ENCODE measurements at regions not wholly inside any gene's neighbourhood (a gene's known extent, or its start where the extent isn't known, plus 50 kb on each side); places are given as distances from the start of the nearest gene placed in this dataset.

- no peak for DNase-seq
- Mint-ChIP-seq H3K4me3 (no peak overlapping the region), H3K27ac (no peak overlapping the region), H3K36me3 (ENCODE audit: low read depth) (no peaks in the 10 kb centered on the region), H3K9me3 (peaks cover 9% of the 10 kb centered on the region), H3K27me3 (ENCODE audit: insufficient read depth) (no peaks in the 10 kb centered on the region), H3K4me1 (no peaks in the 10 kb centered on the region)
- no peak for TF ChIP-seq CTCF (conservative IDR thresholded peaks at IDR 0.05)
- Histone ChIP-seq H3K9me3 (ENCODE audit: control insufficient read depth, low read length) (no peaks in the 10 kb centered on the region), H3K27ac (ENCODE audit: low read depth, low read length) (no peak overlapping the region), H3K4me1 (ENCODE audit: control insufficient read depth, insufficient read depth, low read length) (no peaks in the 10 kb centered on the region), H3K36me3 (ENCODE audit: control insufficient read depth, insufficient read depth, low read length) (no peaks in the 10 kb centered on the region), H3K9ac (ENCODE audit: extremely low read depth, low read length, poor library complexity, severe bottlenecking) (no peak overlapping the region), H3K4me3 (ENCODE audit: low read length) (no peak overlapping the region), H3K27me3 (ENCODE audit: control insufficient read depth, insufficient read depth, low read length, poor library complexity, severe bottlenecking) (no peaks in the 10 kb centered on the region)
- WGBS, 2 experiments (ENCODE audit: insufficient coverage in 1 of 2, insufficient read length in 1 of 2): 94 to 100% methylated on average over 2 of the region's 3 CpGs
These were observed 56.2 kb upstream of the ETV1 start for GRCh38 chr7:14045651-14046050.

- 96 to 97% methylated on average over 4 to 5 of the region's 5 CpGs for WGBS, 2 experiments (ENCODE audit: insufficient coverage in 1 of 2, insufficient read length in 1 of 2)
- H3K9ac ChIP-seq (ENCODE audit: extremely low read depth, low read length, poor library complexity, severe bottlenecking): no peak overlapping the region
- no peaks in the 10 kb centered on the region for H3K27me3 ChIP-seq (ENCODE audit: control insufficient read depth, insufficient read depth, low read length, poor library complexity, severe bottlenecking)
- H3K27me3 Mint-ChIP-seq (ENCODE audit: insufficient read depth): no peaks in the 10 kb centered on the region
- H3K4me1 Mint-ChIP-seq: no peaks in the 10 kb centered on the region
- no peaks in the 10 kb centered on the region for H3K36me3 Mint-ChIP-seq (ENCODE audit: low read depth)
- no peak overlapping the region for H3K27ac Mint-ChIP-seq
- no peak overlapping the region for H3K4me3 ChIP-seq (ENCODE audit: low read length)
- H3K4me1 ChIP-seq (ENCODE audit: control insufficient read depth, insufficient read depth, low read length): no peaks in the 10 kb centered on the region
- no peaks in the 10 kb centered on the region for H3K36me3 ChIP-seq (ENCODE audit: control insufficient read depth, insufficient read depth, low read length)
- TF ChIP-seq CTCF (conservative IDR thresholded peaks at IDR 0.05): no peak
- peaks cover 9% of the 10 kb centered on the region for H3K9me3 Mint-ChIP-seq
- no peak for DNase-seq
- H3K4me3 Mint-ChIP-seq: no peak overlapping the region
- no peaks in the 10 kb centered on the region for H3K9me3 ChIP-seq (ENCODE audit: control insufficient read depth, low read length)
- no peak overlapping the region for H3K27ac ChIP-seq (ENCODE audit: low read depth, low read length)
These were observed 51.1 kb upstream of the ETV1 start for GRCh38 chr7:14040528-14040927.
